ENCODE measurements at regions not wholly inside any gene's neighbourhood (a gene's known extent, or its start where the extent isn't known, plus 50 kb on each side); places are given as distances from the start of the nearest gene placed in this dataset.

- Histone ChIP-seq H3K4me3 (ENCODE audit: low read depth, low read length) (no peak overlapping the region), H3K4ac (ENCODE audit: low read depth, low read length) (no peak overlapping the region), H2AFZ (ENCODE audit: insufficient read depth, low read length, poor library complexity) (no peak overlapping the region), H3K4me2 (ENCODE audit: low read length) (no peak overlapping the region), H3K9me3 (ENCODE audit: insufficient read depth, low read depth, low read length) (no peaks in the 10 kb centered on the region), H4K12ac (ENCODE audit: low read depth, low read length) (no peak overlapping the region), H2BK5ac (ENCODE audit: low read depth, low read length, poor library complexity) (no peak overlapping the region), H4K8ac (ENCODE audit: low read depth, low read length) (no peak overlapping the region), H3K79me1 (ENCODE audit: low read length) (peaks cover 5% of the 10 kb centered on the region), H4K91ac (ENCODE audit: low read depth, low read length) (no peak overlapping the region), H3K14ac (ENCODE audit: low read length) (no peak overlapping the region), H3K79me2 (ENCODE audit: control insufficient read depth, insufficient read depth, low read length, poor library complexity) (peaks cover 6% of the 10 kb centered on the region), H2BK12ac (ENCODE audit: low read length) (no peak overlapping the region), H2AK5ac (ENCODE audit: low read length) (no peak overlapping the region), H3K27ac (ENCODE audit: low read depth, low read length) (no peak overlapping the region), H3K36me3 (ENCODE audit: control insufficient read depth in 1 of 2, insufficient read depth in 2 of 2, low read length in 2 of 2) (no peaks in the 10 kb centered on the region), H3K4me1 (ENCODE audit: control insufficient read depth in 1 of 2, insufficient read depth in 2 of 2, low read length in 2 of 2) (peaks cover 9 to 11% of the 10 kb centered on the region in 2 experiments), H2BK120ac (ENCODE audit: insufficient read depth, low read length, poor library complexity) (no peak overlapping the region), H3K9ac (ENCODE audit: low read length) (no peak overlapping the region), H3K27me3 (ENCODE audit: insufficient read depth, low read length) (no peaks in the 10 kb centered on the region), H3K23ac (ENCODE audit: low read length) (no peak overlapping the region), H3K18ac (ENCODE audit: low read length) (no peak overlapping the region)
- no CpG with 5 or more reads among the region's 3 CpGs for WGBS (ENCODE audit: extremely low coverage, insufficient coverage, insufficient read length)
- DNase-seq: no peak
These were observed 63.0 kb downstream of the GPX5 start for GRCh38 chr6:28588666-28589065.

DNA sequence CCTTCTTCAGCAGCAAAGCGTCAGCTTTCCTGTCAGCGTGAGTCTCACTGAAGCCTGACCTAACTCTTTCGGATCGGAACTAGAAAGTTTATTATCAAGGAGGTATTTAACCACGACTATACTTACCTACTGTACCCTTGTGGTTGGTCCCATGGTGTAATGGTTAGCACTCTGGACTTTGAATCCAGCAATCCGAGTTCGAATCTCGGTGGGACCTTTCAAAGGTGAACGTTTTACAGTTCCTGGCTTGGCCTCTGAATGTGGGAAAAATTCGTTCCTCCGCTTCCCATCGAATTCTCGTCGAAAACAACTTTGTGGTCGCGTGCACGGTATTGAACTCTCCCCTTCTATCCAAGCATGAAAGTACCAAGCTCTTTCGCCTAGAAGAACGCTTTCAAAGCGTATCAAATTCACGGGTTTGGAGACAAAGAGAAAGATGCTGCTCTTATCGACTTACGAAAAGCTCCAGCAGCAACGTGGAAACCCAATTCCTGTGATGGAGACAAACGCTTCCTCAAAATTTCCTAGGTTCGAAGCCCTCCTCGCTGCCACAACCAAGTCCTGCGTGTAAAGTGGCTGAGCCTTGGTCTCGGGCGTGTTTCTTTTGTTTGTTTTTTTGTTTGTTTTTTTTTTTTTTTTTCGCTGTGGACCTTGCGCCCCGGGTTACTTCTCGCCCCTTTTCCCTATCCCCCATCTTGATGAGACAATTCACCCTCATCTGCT, 63.7 kb downstream of the GPX5 start:
- Histone ChIP-seq H2BK12ac (ENCODE audit: low read length) (no peak overlapping the region), H3K27ac (ENCODE audit: low read depth, low read length) (no peak overlapping the region), H3K4me2 (ENCODE audit: low read length) (peak overlapping the region; percentile 66), H3K79me2 (ENCODE audit: control insufficient read depth, insufficient read depth, low read length, poor library complexity) (peaks cover 6% of the 10 kb centered on the region), H3K14ac (ENCODE audit: low read length) (no peak overlapping the region), H3K9ac (ENCODE audit: low read length) (no peak overlapping the region), H4K91ac (ENCODE audit: low read depth, low read length) (no peak overlapping the region), H2AFZ (ENCODE audit: insufficient read depth, low read length, poor library complexity) (peak overlapping the region; percentile 39), H3K79me1 (ENCODE audit: low read length) (peaks cover 5% of the 10 kb centered on the region), H3K4me1 (ENCODE audit: control insufficient read depth in 1 of 2, insufficient read depth in 2 of 2, low read length in 2 of 2) (peaks cover 9 to 11% of the 10 kb centered on the region in 2 experiments), H2BK5ac (ENCODE audit: low read depth, low read length, poor library complexity) (no peak overlapping the region), H3K4me3 (ENCODE audit: low read depth, low read length) (no peak overlapping the region), H3K36me3 (ENCODE audit: control insufficient read depth in 1 of 2, insufficient read depth in 2 of 2, low read length in 2 of 2) (no peaks in the 10 kb centered on the region), H2BK120ac (ENCODE audit: insufficient read depth, low read length, poor library complexity) (no peak overlapping the region), H2AK5ac (ENCODE audit: low read length) (no peak overlapping the region), H3K18ac (ENCODE audit: low read length) (no peak overlapping the region), H3K23ac (ENCODE audit: low read length) (no peak overlapping the region), H3K27me3 (ENCODE audit: insufficient read depth, low read length) (no peaks in the 10 kb centered on the region), H4K8ac (ENCODE audit: low read depth, low read length) (no peak overlapping the region), H3K9me3 (ENCODE audit: insufficient read depth, low read depth, low read length) (no peaks in the 10 kb centered on the region), H3K4ac (ENCODE audit: low read depth, low read length) (no peak overlapping the region), H4K12ac (ENCODE audit: low read depth, low read length) (peak overlapping the region; percentile 24)
- no CpG with 5 or more reads among the region's 34 CpGs for WGBS (ENCODE audit: extremely low coverage, insufficient coverage, insufficient read length)
- peak; percentile 38 to 68 for DNase-seq

DNA sequence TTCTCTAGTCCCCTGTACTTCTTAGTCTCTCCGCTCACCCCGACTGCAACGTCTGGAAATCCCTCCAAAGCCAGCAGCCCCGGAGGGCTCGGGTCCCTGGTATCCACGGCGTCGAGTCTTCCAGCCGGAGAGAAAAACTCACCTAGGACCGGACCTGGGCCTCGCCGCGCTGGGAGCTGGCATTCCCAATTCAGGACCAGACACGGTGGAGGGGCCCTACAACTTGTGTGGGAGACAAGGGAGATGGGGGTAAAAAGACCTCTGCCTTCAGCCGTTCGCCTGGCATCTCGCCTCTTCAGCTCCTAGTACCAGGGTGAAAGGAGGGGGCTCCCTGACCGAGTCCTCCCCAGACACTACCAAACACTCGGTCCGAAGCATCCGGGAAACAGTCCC, 64.3 kb downstream of the GPX5 start:
- Histone ChIP-seq H3K4me1 (ENCODE audit: control insufficient read depth in 1 of 2, insufficient read depth in 2 of 2, low read length in 2 of 2) (peaks cover 9 to 11% of the 10 kb centered on the region in 2 experiments), H3K27ac (ENCODE audit: low read depth, low read length) (no peak overlapping the region), H3K23ac (ENCODE audit: low read length) (no peak overlapping the region), H3K9ac (ENCODE audit: low read length) (no peak overlapping the region), H2BK5ac (ENCODE audit: low read depth, low read length, poor library complexity) (no peak overlapping the region), H2AK5ac (ENCODE audit: low read length) (no peak overlapping the region), H4K91ac (ENCODE audit: low read depth, low read length) (no peak overlapping the region), H3K4me3 (ENCODE audit: low read depth, low read length) (no peak overlapping the region), H2BK12ac (ENCODE audit: low read length) (no peak overlapping the region), H3K27me3 (ENCODE audit: insufficient read depth, low read length) (no peaks in the 10 kb centered on the region), H2AFZ (ENCODE audit: insufficient read depth, low read length, poor library complexity) (peak overlapping the region; percentile 39), H3K79me1 (ENCODE audit: low read length) (peaks cover 5% of the 10 kb centered on the region), H3K79me2 (ENCODE audit: control insufficient read depth, insufficient read depth, low read length, poor library complexity) (peaks cover 6% of the 10 kb centered on the region), H3K18ac (ENCODE audit: low read length) (no peak overlapping the region), H2BK120ac (ENCODE audit: insufficient read depth, low read length, poor library complexity) (no peak overlapping the region), H3K4me2 (ENCODE audit: low read length) (peak overlapping the region; percentile 66), H4K12ac (ENCODE audit: low read depth, low read length) (peak overlapping the region; percentile 24), H3K36me3 (ENCODE audit: control insufficient read depth in 1 of 2, insufficient read depth in 2 of 2, low read length in 2 of 2) (no peaks in the 10 kb centered on the region), H3K9me3 (ENCODE audit: insufficient read depth, low read depth, low read length) (no peaks in the 10 kb centered on the region), H3K4ac (ENCODE audit: low read depth, low read length) (no peak overlapping the region), H4K8ac (ENCODE audit: low read depth, low read length) (peak overlapping the region; percentile 20), H3K14ac (ENCODE audit: low read length) (peak overlapping the region; percentile 22)
- DNase-seq: no peak
- no CpG with 5 or more reads among the region's 21 CpGs for WGBS (ENCODE audit: extremely low coverage, insufficient coverage, insufficient read length)

GRCh38 chr6:28597217-28597835, 71.6 kb downstream of the GPX5 start:
- Histone ChIP-seq H3K4me2 (ENCODE audit: low read length) (peak overlapping the region; percentile 67), H3K4me1 (ENCODE audit: control insufficient read depth in 1 of 2, insufficient read depth in 2 of 2, low read length in 2 of 2) (no peaks in the 10 kb centered on the region), H2BK5ac (ENCODE audit: low read depth, low read length, poor library complexity) (no peak overlapping the region), H4K12ac (ENCODE audit: low read depth, low read length) (peak overlapping the region; percentile 70), H2AK5ac (ENCODE audit: low read length) (no peak overlapping the region), H3K27me3 (ENCODE audit: insufficient read depth, low read length) (no peaks in the 10 kb centered on the region), H3K4ac (ENCODE audit: low read depth, low read length) (no peak overlapping the region), H3K18ac (ENCODE audit: low read length) (no peak overlapping the region), H4K8ac (ENCODE audit: low read depth, low read length) (no peak overlapping the region), H3K4me3 (ENCODE audit: low read depth, low read length) (no peak overlapping the region), H3K9me3 (ENCODE audit: insufficient read depth, low read depth, low read length) (no peaks in the 10 kb centered on the region), H2BK12ac (ENCODE audit: low read length) (no peak overlapping the region), H3K23ac (ENCODE audit: low read length) (no peak overlapping the region), H3K27ac (ENCODE audit: low read depth, low read length) (no peak overlapping the region), H3K36me3 (ENCODE audit: control insufficient read depth in 1 of 2, insufficient read depth in 2 of 2, low read length in 2 of 2) (no peaks in the 10 kb centered on the region), H3K79me2 (ENCODE audit: control insufficient read depth, insufficient read depth, low read length, poor library complexity) (no peaks in the 10 kb centered on the region), H3K14ac (ENCODE audit: low read length) (no peak overlapping the region), H3K79me1 (ENCODE audit: low read length) (no peaks in the 10 kb centered on the region), H2BK120ac (ENCODE audit: insufficient read depth, low read length, poor library complexity) (no peak overlapping the region), H2AFZ (ENCODE audit: insufficient read depth, low read length, poor library complexity) (peak overlapping the region; percentile 90), H3K9ac (ENCODE audit: low read length) (no peak overlapping the region), H4K91ac (ENCODE audit: low read depth, low read length) (no peak overlapping the region)
- WGBS (ENCODE audit: extremely low coverage, insufficient coverage, insufficient read length): no CpG with 5 or more reads among the region's 18 CpGs
- DNase-seq: peak; percentile 10 to 41
